ENCODE measurements at regions not wholly inside any gene's neighbourhood (a gene's known extent, or its start where the extent isn't known, plus 50 kb on each side); places are given as distances from the start of the nearest gene placed in this dataset.

GRCh38 chr13:85853901-85854663 is 54.9 kb upstream of the SLITRK6 start:
- CTCF ChIA-PET, result no interaction called here

DNA sequence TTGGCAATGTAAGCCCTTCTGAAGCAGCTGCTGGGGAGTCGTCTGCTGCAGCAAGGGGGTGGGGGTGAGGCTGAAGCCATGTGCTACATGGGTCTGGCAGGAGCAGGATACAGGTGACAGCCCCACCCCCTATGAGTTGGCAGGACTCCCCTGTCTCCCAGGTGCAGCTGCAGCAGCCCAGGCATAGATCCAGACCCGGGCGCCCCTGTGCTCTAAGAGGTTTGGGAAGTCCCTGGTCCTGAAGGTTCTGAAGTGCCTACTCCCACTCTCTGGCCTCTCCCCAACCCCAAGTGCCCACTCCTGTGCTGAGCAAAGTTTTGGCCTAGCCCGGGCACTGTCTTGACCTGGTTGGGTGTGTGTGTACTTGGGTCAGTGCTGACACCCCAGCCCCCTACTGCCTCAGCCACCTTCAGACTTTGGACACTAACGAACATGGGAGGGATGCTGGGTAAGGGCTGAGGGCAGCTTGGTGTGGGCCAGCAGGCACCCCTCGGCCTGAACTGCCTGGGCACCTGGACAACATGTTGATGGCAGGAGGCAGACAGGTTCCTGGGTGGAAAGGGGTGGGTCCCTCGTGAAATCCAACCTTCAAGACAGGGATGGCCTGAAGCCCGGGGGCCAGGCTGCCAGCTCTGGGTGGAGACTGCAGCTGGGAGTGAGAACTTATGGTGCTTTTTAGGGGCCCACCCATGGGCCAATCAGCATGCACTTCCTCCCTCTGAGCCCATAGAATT is 54.1 kb upstream of the SLITRK6 start:
- intact Hi-C loops (cut with micrococcal nuclease; ENCODE audit: unreplicated experiment) (no loop called here), in situ Hi-C loops (cut with HindIII; ENCODE audit: low pct_unique_long_range_greater_than_20kb, low sequenced_read_pairs) (no loop called here)
- Histone ChIP-seq H3K9me3 (ENCODE audit: control insufficient read depth, insufficient read depth, low read depth, low read length) (no peaks in the 10 kb centered on the region), H3K27me3 (ENCODE audit: control insufficient read depth, insufficient read depth, low read length) (no peaks in the 10 kb centered on the region), H3K27ac (ENCODE audit: low read length) (no peak overlapping the region), H3K36me3 (ENCODE audit: control insufficient read depth, insufficient read depth, low read length) (no peaks in the 10 kb centered on the region), H3K4me3 (ENCODE audit: low read depth in 2 of 2, low read length in 2 of 2) (no peak overlapping the region), H3K4me1 (ENCODE audit: control insufficient read depth, insufficient read depth, low read length) (no peaks in the 10 kb centered on the region)
- CTCF ChIA-PET, result no interaction called here
- POLR2A ChIA-PET, result no interaction called here
- no peak for DNase-seq (ENCODE audit: low read depth, low spot score)
- no TSS peak for BruUV-seq (replicated peaks)
- TF ChIP-seq, protein P1, sequence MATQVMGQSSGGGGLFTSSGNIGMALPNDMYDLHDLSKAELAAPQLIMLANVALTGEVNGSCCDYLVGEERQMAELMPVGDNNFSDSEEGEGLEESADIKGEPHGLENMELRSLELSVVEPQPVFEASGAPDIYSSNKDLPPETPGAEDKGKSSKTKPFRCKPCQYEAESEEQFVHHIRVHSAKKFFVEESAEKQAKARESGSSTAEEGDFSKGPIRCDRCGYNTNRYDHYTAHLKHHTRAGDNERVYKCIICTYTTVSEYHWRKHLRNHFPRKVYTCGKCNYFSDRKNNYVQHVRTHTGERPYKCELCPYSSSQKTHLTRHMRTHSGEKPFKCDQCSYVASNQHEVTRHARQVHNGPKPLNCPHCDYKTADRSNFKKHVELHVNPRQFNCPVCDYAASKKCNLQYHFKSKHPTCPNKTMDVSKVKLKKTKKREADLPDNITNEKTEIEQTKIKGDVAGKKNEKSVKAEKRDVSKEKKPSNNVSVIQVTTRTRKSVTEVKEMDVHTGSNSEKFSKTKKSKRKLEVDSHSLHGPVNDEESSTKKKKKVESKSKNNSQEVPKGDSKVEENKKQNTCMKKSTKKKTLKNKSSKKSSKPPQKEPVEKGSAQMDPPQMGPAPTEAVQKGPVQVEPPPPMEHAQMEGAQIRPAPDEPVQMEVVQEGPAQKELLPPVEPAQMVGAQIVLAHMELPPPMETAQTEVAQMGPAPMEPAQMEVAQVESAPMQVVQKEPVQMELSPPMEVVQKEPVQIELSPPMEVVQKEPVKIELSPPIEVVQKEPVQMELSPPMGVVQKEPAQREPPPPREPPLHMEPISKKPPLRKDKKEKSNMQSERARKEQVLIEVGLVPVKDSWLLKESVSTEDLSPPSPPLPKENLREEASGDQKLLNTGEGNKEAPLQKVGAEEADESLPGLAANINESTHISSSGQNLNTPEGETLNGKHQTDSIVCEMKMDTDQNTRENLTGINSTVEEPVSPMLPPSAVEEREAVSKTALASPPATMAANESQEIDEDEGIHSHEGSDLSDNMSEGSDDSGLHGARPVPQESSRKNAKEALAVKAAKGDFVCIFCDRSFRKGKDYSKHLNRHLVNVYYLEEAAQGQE (IDR thresholded peaks at IDR 0.05; ENCODE audit: insufficient read depth in 1 of 2, low read depth in 2 of 2, low read length in 1 of 2), result no peak
- no peak for TF ChIP-seq CTCF (IDR thresholded peaks at IDR 0.05)
- TF ChIP-seq SIN3A (IDR thresholded peaks at IDR 0.05; ENCODE audit: borderline replicate concordance, insufficient read depth, low read depth, low read length), result no peak
- TF ChIP-seq TCF7L2 (IDR thresholded peaks at IDR 0.05; ENCODE audit: low read depth, low read length), result no peak
- TF ChIP-seq POLR2AphosphoS5 (IDR thresholded peaks at IDR 0.05; ENCODE audit: low read depth, low read length), result no peak
- ATAC-seq, result no peak

More at GRCh38 chr13:85853901-85854663, 54.9 kb upstream of the SLITRK6 start:
- no peak for TF ChIP-seq POLR2AphosphoS5 (IDR thresholded peaks at IDR 0.05; ENCODE audit: low read depth, low read length)
- no peak for TF ChIP-seq SIN3A (IDR thresholded peaks at IDR 0.05; ENCODE audit: borderline replicate concordance, insufficient read depth, low read depth, low read length)
- no peak for TF ChIP-seq TCF7L2 (IDR thresholded peaks at IDR 0.05; ENCODE audit: low read depth, low read length)
- TF ChIP-seq CTCF (IDR thresholded peaks at IDR 0.05), result no peak
- TF ChIP-seq, protein P1 (IDR thresholded peaks at IDR 0.05; ENCODE audit: insufficient read depth in 1 of 2, low read depth in 2 of 2, low read length in 1 of 2), result no peak
- in situ Hi-C loops (cut with HindIII; ENCODE audit: low pct_unique_long_range_greater_than_20kb, low sequenced_read_pairs), result no loop called here
- H3K27ac ChIP-seq (ENCODE audit: low read length), result no peak overlapping the region
- H3K36me3 ChIP-seq (ENCODE audit: control insufficient read depth, insufficient read depth, low read length), result no peaks in the 10 kb centered on the region
- no peak for DNase-seq (ENCODE audit: low read depth, low spot score)
- no peak for ATAC-seq
- H3K27me3 ChIP-seq (ENCODE audit: control insufficient read depth, insufficient read depth, low read length), result no peaks in the 10 kb centered on the region
- H3K4me1 ChIP-seq (ENCODE audit: control insufficient read depth, insufficient read depth, low read length), result no peaks in the 10 kb centered on the region
- intact Hi-C loops (cut with micrococcal nuclease; ENCODE audit: unreplicated experiment), result no loop called here
- no peaks in the 10 kb centered on the region for H3K9me3 ChIP-seq (ENCODE audit: control insufficient read depth, insufficient read depth, low read depth, low read length)
- BruUV-seq (replicated peaks), result no TSS peak
- POLR2A ChIA-PET, result no interaction called here
- H3K4me3 ChIP-seq (ENCODE audit: low read depth in 2 of 2, low read length in 2 of 2), result no peak overlapping the region
